Spleen (tissue), 11 donors: ENCODE measurements at regions not wholly inside any gene's neighbourhood (a gene's known extent, or its start where the extent isn't known, plus 50 kb on each side); places are given as distances from the start of the nearest gene placed in this dataset.
"Not testable (repeated sequence)": the region's sequence is repeated elsewhere in the genome, so short reads cannot be mapped to it uniquely, and the experiment has no call there.

Experiments
- DNase-seq: peaks from one replicate; pipeline ENCODE4 v3.0.0-alpha.2; 2020
- H3K27ac ChIP-seq, 8 donors: fragments of 200-600 bp; sonication (generic) in 7 of 8; 1 replicate in 4 of 8; 2 replicates in 4 of 8; pipeline versions ENCODE4 v1.5.0 to v1.8.0; 2016 to 2021; ENCODE audit warnings: inconsistent platforms in 4 of 8, mild to moderate bottlenecking in 4 of 8, moderate library complexity in 1 of 8
- H3K27me3 ChIP-seq, 7 donors: fragments of 200-600 bp; sonication (generic) in 6 of 7; replicated peaks in 1 of 7; 1 replicate in 4 of 7; 2 replicates in 3 of 7; pipeline versions ENCODE4 v1.5.0 to v1.8.0; 2016 to 2021; ENCODE audit warnings: inconsistent platforms in 3 of 7, mild to moderate bottlenecking in 1 of 7
- H3K36me3 ChIP-seq, 6 donors: fragments of 200-600 bp; sonication (generic) in 5 of 6; 1 replicate in 4 of 6; 2 replicates in 2 of 6; pipeline versions ENCODE4 v1.5.0 to v1.8.0; 2016 to 2021; ENCODE audit warnings: inconsistent platforms in 2 of 6
- H3K4me1 ChIP-seq, 6 donors: fragments of 200-600 bp; sonication (generic) in 5 of 6; 1 replicate in 3 of 6; 2 replicates in 3 of 6; pipeline versions ENCODE4 v1.5.0 to v1.8.0; 2016 to 2021; ENCODE audit warnings: inconsistent platforms in 3 of 6
- H3K4me3 ChIP-seq, 8 donors: fragments of 200-600 bp; sonication (generic) in 7 of 8; 1 replicate in 4 of 8; 2 replicates in 4 of 8; pipeline versions ENCODE4 v1.5.0 to v1.8.0; 2016 to 2021; ENCODE audit warnings: inconsistent platforms in 4 of 8, mild to moderate bottlenecking in 4 of 8, moderate library complexity in 2 of 8
- H3K9me3 ChIP-seq, 8 donors: fragments of 200-600 bp; sonication (generic) in 7 of 8; 1 replicate in 4 of 8; 2 replicates in 4 of 8; pipeline versions ENCODE4 v1.5.0 to v1.8.0; 2016 to 2021; ENCODE audit warnings: inconsistent platforms in 4 of 8
- POLR2A ChIP-seq, 3 donors: fragments of 450-650 bp; IDR thresholded peaks; one replicate each; pipeline ENCODE4 v1.5.1; 2017; ENCODE audit warnings: antibody characterized with exemption in 3 of 3, mild to moderate bottlenecking in 1 of 3
- POLR2AphosphoS5 ChIP-seq, 3 donors: sonication (generic); formaldehyde crosslinking; IDR thresholded peaks; one replicate each; pipeline ENCODE4 v1.5.1; 2017; ENCODE audit warnings: antibody characterized with exemption in 3 of 3
- WGBS, 5 donors: extraction: QIAGEN DNeasy Blood & Tissue Kit in 3 of 5; methylation state at CpG; one replicate each; pipeline versions ENCODE4 v1.1.5 to v1.1.7; 2013 to 2018; 5-methylcytosine and 5-hydroxymethylcytosine counted together
- intact Hi-C: fragments of 100-400 bp; cut with DNase I; formaldehyde crosslinking; loops from one replicate; pipeline ENCODE4 v1.15.0; 2023; ENCODE audit warnings: low total_unique reads
- TF ChIP-seq, protein P1 (sequence below), 11 experiments: fragments of 200-600 bp in 7 of 11; fragments of 450-650 bp in 4 of 11; sonication (generic) in 4 of 11; IDR thresholded peaks in 8 of 11; conservative IDR thresholded peaks in 3 of 11; 1 replicate in 7 of 11; 2 replicates in 4 of 11; pipeline versions ENCODE4 v1.4.0 to v1.8.0; 2016 to 2021; ENCODE audit warnings: antibody characterized with exemption in 11 of 11, inconsistent platforms in 4 of 11, mild to moderate bottlenecking in 1 of 11
- donor health status: healthy with polysubstance abuse.
- donor health status: DM: no; HTN: no; CAD: no; lungs with moderate emphysema.
- donor health status: DM: no; HTN: no; CAD: no.
- donor health status: Bipolar disorder and iron deficiency.
- donor health status: healthy.
- donor health status: DM: no; HTN: no; CAD: no.
- donor health status: DM: yes; HTN: yes; CAD: no.

DNA sequence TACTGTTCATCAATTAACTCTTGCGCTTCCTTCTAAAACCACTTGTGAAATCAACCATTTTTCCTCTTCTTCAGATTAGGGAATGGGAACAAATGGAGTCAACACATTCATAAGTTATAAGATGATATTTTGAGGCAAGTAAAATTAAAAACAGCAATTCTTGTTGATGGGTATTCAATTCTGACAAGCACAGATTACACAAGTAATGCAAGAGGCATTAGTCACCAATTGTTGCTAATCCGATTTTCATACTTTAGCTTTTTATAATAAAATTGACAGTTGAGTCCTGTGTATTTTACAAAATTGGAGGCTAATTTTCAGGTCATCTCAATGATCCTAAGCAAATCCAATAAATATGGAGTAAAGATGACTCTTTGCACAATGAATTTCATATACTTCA is 918.4 kb upstream of the SOX9 start:
- no peak for DNase-seq
- H3K36me3 ChIP-seq, result no peaks in the 10 kb centered on the region
- TF ChIP-seq POLR2A (IDR thresholded peaks at IDR 0.05) (no peak), POLR2AphosphoS5 (IDR thresholded peaks at IDR 0.05) (no peak)
- TF ChIP-seq, protein P1, sequence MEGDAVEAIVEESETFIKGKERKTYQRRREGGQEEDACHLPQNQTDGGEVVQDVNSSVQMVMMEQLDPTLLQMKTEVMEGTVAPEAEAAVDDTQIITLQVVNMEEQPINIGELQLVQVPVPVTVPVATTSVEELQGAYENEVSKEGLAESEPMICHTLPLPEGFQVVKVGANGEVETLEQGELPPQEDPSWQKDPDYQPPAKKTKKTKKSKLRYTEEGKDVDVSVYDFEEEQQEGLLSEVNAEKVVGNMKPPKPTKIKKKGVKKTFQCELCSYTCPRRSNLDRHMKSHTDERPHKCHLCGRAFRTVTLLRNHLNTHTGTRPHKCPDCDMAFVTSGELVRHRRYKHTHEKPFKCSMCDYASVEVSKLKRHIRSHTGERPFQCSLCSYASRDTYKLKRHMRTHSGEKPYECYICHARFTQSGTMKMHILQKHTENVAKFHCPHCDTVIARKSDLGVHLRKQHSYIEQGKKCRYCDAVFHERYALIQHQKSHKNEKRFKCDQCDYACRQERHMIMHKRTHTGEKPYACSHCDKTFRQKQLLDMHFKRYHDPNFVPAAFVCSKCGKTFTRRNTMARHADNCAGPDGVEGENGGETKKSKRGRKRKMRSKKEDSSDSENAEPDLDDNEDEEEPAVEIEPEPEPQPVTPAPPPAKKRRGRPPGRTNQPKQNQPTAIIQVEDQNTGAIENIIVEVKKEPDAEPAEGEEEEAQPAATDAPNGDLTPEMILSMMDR (IDR thresholded peaks at IDR 0.05 in 8 of 11, conservative IDR thresholded peaks at IDR 0.05 in 3 of 11), result no peak
- WGBS, 5 donors, result 85 to 97% (median 92%) methylated on average over 2 of the region's 2 CpGs
- no peak overlapping the region for H3K4me3 ChIP-seq
- H3K4me1 ChIP-seq, result no peaks in the 10 kb centered on the region
- H3K27me3 ChIP-seq, result no peaks in the 10 kb centered on the region
- intact Hi-C loops, result loop anchor here (10.0 kb wide), 1 partner anchor 78 kb away; no protein-coding TSS in a partner anchor
- H3K9me3 ChIP-seq, result no peaks in the 10 kb centered on the region
- H3K27ac ChIP-seq, result no peak overlapping the region

DNA sequence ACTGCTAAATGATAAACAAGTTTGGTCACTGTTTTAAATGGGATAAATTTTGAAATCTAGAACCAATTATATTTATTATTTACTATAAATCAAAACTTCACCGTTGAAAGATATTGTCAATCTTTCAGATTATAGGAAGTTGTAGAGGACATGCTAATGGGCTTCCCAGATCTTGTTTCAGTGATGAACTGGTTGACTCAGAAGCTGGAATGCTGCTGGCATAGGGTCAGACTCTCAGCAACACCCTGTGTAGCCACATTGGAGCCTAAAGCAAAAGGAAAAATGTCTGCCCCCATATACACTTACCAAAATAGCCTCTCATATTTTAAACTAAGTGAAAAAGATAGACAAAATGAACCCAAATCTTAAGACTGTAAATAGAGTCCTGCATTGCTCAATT is 916.9 kb upstream of the SOX9 start:
- intact Hi-C loops, result loop anchor here (10.0 kb wide), 1 partner anchor 79 kb away; no protein-coding TSS in a partner anchor
- H3K9me3 ChIP-seq, result peaks cover 0 to 13% (median 1%) of the 10 kb centered on the region in 8 donors
- H3K4me3 ChIP-seq, result no peak overlapping the region
- no peak overlapping the region for H3K27ac ChIP-seq
- H3K4me1 ChIP-seq, result no peaks in the 10 kb centered on the region
- DNase-seq, result no peak
- no peaks in the 10 kb centered on the region for H3K27me3 ChIP-seq
- 86 to 99% (median 90%) methylated on average over 1 of the region's 1 CpG for WGBS, 5 donors
- no peaks in the 10 kb centered on the region for H3K36me3 ChIP-seq
- TF ChIP-seq, protein P1 (IDR thresholded peaks at IDR 0.05 in 8 of 11, conservative IDR thresholded peaks at IDR 0.05 in 3 of 11), result no peak

DNA sequence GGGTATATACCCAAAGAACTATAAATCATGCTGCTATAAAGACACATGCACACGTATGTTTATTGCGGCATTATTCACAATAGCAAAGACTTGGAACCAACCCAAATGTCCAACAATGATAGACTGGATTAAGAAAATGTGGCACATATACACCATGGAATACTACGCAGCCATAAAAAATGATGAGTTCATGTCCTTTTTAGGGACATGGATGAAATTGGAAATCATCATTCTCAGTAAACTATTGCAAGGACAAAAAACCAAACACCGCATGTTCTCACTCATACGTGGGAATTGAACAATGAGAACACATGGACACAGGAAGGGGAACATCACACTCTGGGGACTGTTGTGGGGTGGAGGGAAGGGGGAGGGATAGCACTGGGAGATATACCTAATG is 914.9 kb upstream of the SOX9 start:
- not testable (repeated sequence) for H3K4me1 ChIP-seq, H3K36me3 ChIP-seq, H3K4me3 ChIP-seq, H3K27me3 ChIP-seq, DNase-seq, H3K27ac ChIP-seq
- intact Hi-C loops, result loop anchor here (10.0 kb wide), 1 partner anchor 81 kb away; no protein-coding TSS in a partner anchor
- 79 to 95% (median 90%) methylated on average over 2 to 3 of the region's 5 CpGs for WGBS, 5 donors
- peaks cover 0 to 15% (median 2%) of the 10 kb centered on the region in 8 donors for H3K9me3 ChIP-seq

DNA sequence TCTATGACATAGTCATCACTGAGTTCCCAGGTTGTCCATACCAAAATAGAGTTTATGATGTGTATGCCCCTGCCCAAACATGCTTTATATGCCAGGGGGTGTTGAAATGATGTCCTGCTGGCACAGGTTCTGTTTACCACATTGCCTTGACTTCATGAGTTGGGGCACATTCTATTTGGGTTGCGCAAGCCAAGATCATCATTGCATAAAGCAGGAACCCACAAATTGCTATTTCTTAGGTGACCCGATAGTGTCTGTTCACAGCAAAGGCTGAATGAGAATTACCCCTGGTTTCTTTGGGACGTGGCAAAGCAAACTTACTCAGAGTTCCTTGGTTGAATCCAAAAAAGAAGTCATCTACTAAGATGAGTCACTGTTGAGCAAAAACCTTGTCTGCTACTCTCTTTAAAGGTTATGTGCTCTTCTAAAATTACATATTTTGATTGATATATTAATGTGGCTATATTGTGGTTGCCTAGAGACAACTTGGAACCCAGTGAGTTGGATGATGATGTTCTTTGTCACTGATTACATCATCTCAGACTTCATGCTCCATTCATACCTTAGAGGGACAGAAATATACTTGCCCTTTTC is 912.6 kb upstream of the SOX9 start:
- intact Hi-C loops, result loop anchor here (10.0 kb wide), 1 partner anchor 83 kb away; no protein-coding TSS in a partner anchor
- TF ChIP-seq POLR2A (IDR thresholded peaks at IDR 0.05) (no peak), POLR2AphosphoS5 (IDR thresholded peaks at IDR 0.05) (no peak)
- TF ChIP-seq, protein P1 (IDR thresholded peaks at IDR 0.05 in 8 of 11, conservative IDR thresholded peaks at IDR 0.05 in 3 of 11), result no peak
- no peaks in the 10 kb centered on the region for H3K36me3 ChIP-seq

More for the DNA sequence above, 912.6 kb upstream of the SOX9 start:
- Histone ChIP-seq H3K9me3 (peaks cover 0 to 20% (median 4%) of the 10 kb centered on the region in 8 donors), H3K27me3 (no peaks in the 10 kb centered on the region), H3K27ac (no peak overlapping the region), H3K4me3 (no peak overlapping the region), H3K4me1 (no peaks in the 10 kb centered on the region)
- DNase-seq, result no peak
- 85 to 92% (median 88%) methylated on average over 3 of the region's 3 CpGs for WGBS, 5 donors
